ENCODE measurements at regions not wholly inside any gene's neighbourhood (a gene's known extent, or its start where the extent isn't known, plus 50 kb on each side); places are given as distances from the start of the nearest gene placed in this dataset.
"Not testable (repeated sequence)": the region's sequence is repeated elsewhere in the genome, so short reads cannot be mapped to it uniquely, and the experiment has no call there.

DNA sequence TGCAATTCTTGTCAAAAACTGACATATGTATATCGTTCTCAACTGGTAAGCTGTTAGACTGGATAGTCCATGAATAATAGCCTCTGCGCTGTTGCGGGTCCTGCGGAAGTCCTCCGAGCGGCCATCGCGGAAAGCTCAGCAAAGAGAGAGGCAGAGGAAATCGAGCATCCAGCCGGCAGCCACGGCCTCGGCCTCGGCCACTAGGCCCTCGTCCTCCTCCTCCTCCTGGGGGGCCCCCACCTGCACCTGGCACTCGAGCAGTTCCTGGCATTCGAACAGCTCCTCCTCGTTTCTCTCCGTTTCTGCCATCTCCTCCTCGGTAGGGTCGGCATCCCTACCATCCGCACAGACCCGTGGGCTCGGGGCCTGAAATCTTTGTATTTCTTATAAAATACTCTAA, 111.2 kb upstream of the CYLC1 start:
- not testable (repeated sequence) for DNase-seq

DNA sequence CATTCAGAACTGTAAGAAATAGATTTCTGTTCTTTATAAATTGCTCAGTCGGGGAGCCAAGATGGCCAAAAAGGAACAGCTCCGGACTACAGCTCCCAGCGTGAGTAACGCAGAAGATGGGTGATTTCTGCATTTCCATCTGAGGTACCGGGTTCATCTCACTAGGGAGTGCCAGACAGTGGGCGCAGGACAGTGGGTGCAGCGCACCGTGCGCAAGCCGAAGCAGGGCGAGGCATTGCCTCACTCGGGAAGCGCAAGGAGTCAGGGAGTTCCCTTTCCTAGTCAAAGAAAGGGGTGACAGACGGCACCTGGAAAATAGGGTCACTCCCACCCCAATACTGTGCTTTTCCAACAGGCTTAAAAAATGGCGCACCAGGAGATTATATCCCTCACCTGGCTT, 110.5 kb upstream of the CYLC1 start:
- not testable (repeated sequence) for DNase-seq

DNA sequence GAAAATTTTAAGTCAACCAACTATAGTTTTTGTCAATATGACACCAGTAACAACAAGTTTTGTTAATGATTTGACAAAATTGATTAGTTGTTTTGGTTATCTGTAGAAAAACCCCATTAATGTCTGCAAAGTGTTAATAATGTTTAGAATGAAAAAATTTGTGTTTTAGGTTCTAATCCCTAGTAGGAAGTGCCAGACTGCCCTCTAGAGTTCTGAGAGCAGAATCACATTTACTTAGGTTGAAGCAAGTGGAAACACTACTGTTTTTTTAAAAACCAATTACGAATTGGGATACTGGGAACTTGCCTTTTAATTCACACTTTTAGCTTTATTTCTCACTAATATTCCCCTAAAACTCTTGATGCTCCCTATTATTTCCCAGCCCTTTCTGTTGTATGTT, 101.1 kb upstream of the CYLC1 start:
- DNase-seq, result peak; percentile 23 to 48

DNA sequence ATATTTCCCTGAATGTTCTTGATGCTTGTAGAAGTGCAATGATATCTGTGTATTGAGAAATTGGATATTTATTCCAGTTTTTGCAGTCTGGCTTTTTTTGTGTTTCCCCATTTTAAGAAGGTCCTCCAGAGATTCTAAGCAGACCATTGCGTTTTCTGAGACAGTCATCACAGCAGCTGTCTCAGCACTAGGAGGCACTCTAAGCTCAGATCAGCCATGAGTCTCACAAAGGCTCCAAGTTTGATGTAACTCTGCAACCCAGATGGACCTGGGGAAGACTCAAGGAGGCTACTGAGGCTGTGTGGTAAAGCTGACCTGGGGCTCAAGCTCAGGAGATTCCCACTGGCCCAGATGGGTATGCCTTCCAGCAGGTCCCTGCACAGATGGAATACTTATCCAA, 89.3 kb upstream of the CYLC1 start:
- DNase-seq, result peak in 1 of 2 experiments; percentile 17
